Endothelial cell of umbilical vein (primary cell): ENCODE measurements at regions not wholly inside any gene's neighbourhood (a gene's known extent, or its start where the extent isn't known, plus 50 kb on each side); places are given as distances from the start of the nearest gene placed in this dataset.

Experiments used
- BruUV-seq: library from RNA; stranded (reverse); fragments of 400-500 nt; replicated peaks from 2 replicates; lab custom pipeline; 2021; lab: Mats Ljungman, UMichigan
- CTCF ChIA-PET: fragments of 300-600, 350-600 bp; sonication (Branson Sonifier 250); formaldehyde crosslinking; loops from one replicate; lab custom pipeline; 2021; ENCODE audit warnings: antibody characterized with exemption, inconsistent platforms; lab: Charles Lee
- POLR2A ChIA-PET: fragments of 300-600, 350-600 bp; sonication (Branson Sonifier 250); formaldehyde crosslinking; loops from one replicate; lab custom pipeline; 2021; ENCODE audit warnings: antibody characterized with exemption, inconsistent platforms; lab: Charles Lee
- DNase-seq: peaks from one replicate; pipeline ENCODE4 v3.0.0-alpha.2; 2011; ENCODE audit warnings: low read depth, low spot score
- FAIRE-seq: peaks from 2 replicates; lab custom pipeline; 2011; peaks lifted over from hg19 to GRCh38; lab: Jason Lieb, UNC
- H2AFZ ChIP-seq: 2 replicates; pipeline ENCODE4 v1.6.0; 2012; ENCODE audit warnings: low read depth, low read length, control low read depth, inconsistent platforms
- H3K27ac ChIP-seq: 2 replicates; pipeline ENCODE4 v1.5.1; 2011; ENCODE audit warnings: low read depth, mild to moderate bottlenecking, control low read depth, low read length, moderate library complexity; ENCODE audit not compliant: insufficient read depth
- H3K27me3 ChIP-seq, 2 experiments: 2 replicates each; pipeline versions ENCODE4 v1.6.0 to v1.6.1; 2011; ENCODE audit warnings: low read length in 2 of 2, mixed read lengths in 1 of 2; ENCODE audit not compliant: control insufficient read depth in 2 of 2, insufficient read depth in 2 of 2
- H3K36me3 ChIP-seq, 2 experiments: 2 replicates in 1 of 2; 3 replicates in 1 of 2; pipeline ENCODE4 v1.5.1; 2011; ENCODE audit warnings: low read length in 2 of 2, mild to moderate bottlenecking in 1 of 2, moderate library complexity in 1 of 2; ENCODE audit not compliant: control insufficient read depth in 2 of 2, insufficient read depth in 2 of 2; ENCODE audit errors: extremely low read depth in 1 of 2
- H3K4me1 ChIP-seq: 3 replicates; pipeline ENCODE4 v1.5.1; 2011; ENCODE audit warnings: mild to moderate bottlenecking, low read length; ENCODE audit not compliant: control insufficient read depth, insufficient read depth; ENCODE audit errors: extremely low read depth
- H3K4me2 ChIP-seq: 2 replicates; pipeline ENCODE4 v1.6.1; 2011; ENCODE audit warnings: low read length, control low read depth, mixed read lengths; ENCODE audit not compliant: insufficient read depth
- H3K4me3 ChIP-seq, 3 experiments: fragments of 200-600 bp in 1 of 3; sonication (generic), shearing (Covaris generic) in 1 of 3; replicated peaks in 1 of 3; 2 replicates each; pipeline ENCODE4 v1.5.1; 2011 to 2016; ENCODE audit warnings: control low read depth in 3 of 3, low read length in 3 of 3, mild to moderate bottlenecking in 2 of 3, inconsistent platforms in 1 of 3, low read depth in 1 of 3, moderate library complexity in 1 of 3; ENCODE audit not compliant: insufficient read depth in 1 of 3
- H3K79me2 ChIP-seq: 2 replicates; pipeline ENCODE4 v1.6.0; 2012; ENCODE audit warnings: low read length, inconsistent platforms; ENCODE audit not compliant: control insufficient read depth, insufficient read depth
- H3K9ac ChIP-seq: replicated peaks from 2 replicates; pipeline ENCODE3; 2011; ENCODE audit warnings: low read length, control low read depth; ENCODE audit not compliant: insufficient read depth; ENCODE audit errors: extremely low read depth
- H3K9me1 ChIP-seq: replicated peaks from 3 replicates; pipeline ENCODE4 v1.6.0; 2011; ENCODE audit warnings: mild to moderate bottlenecking, low read length; ENCODE audit not compliant: control insufficient read depth, insufficient read depth; ENCODE audit errors: extremely low read depth
- H3K9me3 ChIP-seq: replicated peaks from 2 replicates; pipeline ENCODE4 v1.5.1; 2012; ENCODE audit warnings: low read length, inconsistent platforms; ENCODE audit not compliant: control insufficient read depth, insufficient read depth
- H4K20me1 ChIP-seq: replicated peaks from 2 replicates; pipeline ENCODE3; 2011; ENCODE audit warnings: mild to moderate bottlenecking, low read length; ENCODE audit not compliant: control insufficient read depth, insufficient read depth; ENCODE audit errors: extremely low read depth
- EZH2 ChIP-seq: IDR thresholded peaks from 2 replicates; pipeline ENCODE4 v1.6.1; 2012; ENCODE audit warnings: borderline replicate concordance, low read depth, mild to moderate bottlenecking, moderate library complexity, low read length, inconsistent platforms; ENCODE audit not compliant: severe bottlenecking
- FOS ChIP-seq: IDR thresholded peaks from 2 replicates; pipeline ENCODE4 v1.6.1; 2011; ENCODE audit warnings: mild to moderate bottlenecking, low read length, moderate library complexity, borderline replicate concordance; ENCODE audit not compliant: insufficient read depth
- GATA2 ChIP-seq: IDR thresholded peaks from 2 replicates; pipeline ENCODE4 v1.7.0; 2011; ENCODE audit warnings: low read depth, mild to moderate bottlenecking, moderate library complexity, mixed read lengths, low read length; ENCODE audit not compliant: insufficient read length, insufficient read depth
- JUN ChIP-seq: IDR thresholded peaks from 2 replicates; pipeline ENCODE4 v1.6.1; 2011; ENCODE audit warnings: borderline replicate concordance, low read depth; ENCODE audit not compliant: insufficient read length, insufficient read depth
- MYC ChIP-seq: IDR thresholded peaks from one replicate; pipeline ENCODE4 v1.6.1; 2011; ENCODE audit warnings: mild to moderate bottlenecking, low read depth, low read length
- POLR2A ChIP-seq: IDR thresholded peaks from 2 replicates; pipeline ENCODE4 v1.6.1; 2012; ENCODE audit warnings: low read depth, mild to moderate bottlenecking, control low read depth, low read length
- POLR2AphosphoS5 ChIP-seq: IDR thresholded peaks from 2 replicates; pipeline ENCODE4 v1.6.1; 2012; ENCODE audit warnings: low read depth, mild to moderate bottlenecking, control low read depth, low read length, moderate library complexity; ENCODE audit not compliant: insufficient read depth
- dilution Hi-C: fragments of 300-500 bp; cut with MboI; formaldehyde crosslinking; loops from one replicate; pipeline ENCODE4 v1.15.0; 2019; ENCODE audit warnings: low sequenced_read_pairs; ENCODE audit not compliant: extremely low pct_ligation_motif_present
- intact Hi-C: fragments of 100-400 bp; cut with micrococcal nuclease; formaldehyde crosslinking; loops from one replicate; pipeline ENCODE4 v1.10.0; 2022
- TF ChIP-seq, protein P1 (sequence below), 2 donors: IDR thresholded peaks; 1 replicate in 1 of 2; 2 replicates in 1 of 2; pipeline ENCODE4 v1.5.1; 2011; ENCODE audit warnings: low read length in 2 of 2, mild to moderate bottlenecking in 2 of 2, moderate library complexity in 2 of 2, control low read depth in 1 of 2, inconsistent platforms in 1 of 2, low read depth in 1 of 2; ENCODE audit not compliant: insufficient read depth in 1 of 2; ENCODE audit errors: extremely low read depth in 1 of 2
- TF ChIP-seq, protein P2 (sequence below): IDR thresholded peaks from 2 replicates; pipeline ENCODE4 v1.6.1; 2011; ENCODE audit not compliant: insufficient read depth, insufficient read length

DNA sequence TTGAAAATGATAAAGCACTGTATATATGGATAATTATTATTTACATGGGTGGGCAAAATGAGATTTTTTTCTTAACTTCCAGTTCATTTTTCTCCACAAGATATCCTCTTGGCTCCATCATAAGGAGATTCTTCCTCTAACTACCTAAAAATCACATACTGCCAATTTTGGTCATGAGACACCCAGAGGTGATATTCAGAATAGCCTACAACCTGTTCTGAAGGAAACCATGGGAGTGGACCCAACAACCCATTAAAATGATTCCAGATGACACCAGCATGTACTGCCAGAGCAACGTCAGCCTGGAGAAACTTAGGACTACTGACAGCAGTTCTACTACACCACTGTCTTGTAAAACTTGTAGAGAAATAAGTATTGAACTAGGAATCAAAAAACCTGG is 136.3 kb upstream of the TMPO start:
- CTCF ChIA-PET = no interaction called here
- BruUV-seq = no TSS peak

More for the DNA sequence above, 136.3 kb upstream of the TMPO start:
- DNase-seq = no peak
- Histone ChIP-seq H3K4me3 (no peak overlapping the region), H3K36me3 (no peaks in the 10 kb centered on the region), H2AFZ (no peak overlapping the region), H3K79me2 (no peaks in the 10 kb centered on the region), H3K9me1 (no peaks in the 10 kb centered on the region), H3K27me3 (peaks cover 11 to 15% of the 10 kb centered on the region in 2 experiments), H3K27ac (no peak overlapping the region), H4K20me1 (no peaks in the 10 kb centered on the region), H3K9me3 (no peaks in the 10 kb centered on the region), H3K9ac (no peak overlapping the region), H3K4me2 (no peak overlapping the region), H3K4me1 (no peaks in the 10 kb centered on the region)
- FAIRE-seq = no peak
- intact Hi-C loops (loop anchor here (10.0 kb wide), 4 partner anchors 704 to 1804 kb away; no protein-coding TSS in a partner anchor), dilution Hi-C loops (no loop called here)
- TF ChIP-seq MYC (no peak), EZH2 (no peak), FOS (no peak), GATA2 (no peak), JUN (no peak), POLR2A (no peak), POLR2AphosphoS5 (no peak)
- TF ChIP-seq, protein P1, sequence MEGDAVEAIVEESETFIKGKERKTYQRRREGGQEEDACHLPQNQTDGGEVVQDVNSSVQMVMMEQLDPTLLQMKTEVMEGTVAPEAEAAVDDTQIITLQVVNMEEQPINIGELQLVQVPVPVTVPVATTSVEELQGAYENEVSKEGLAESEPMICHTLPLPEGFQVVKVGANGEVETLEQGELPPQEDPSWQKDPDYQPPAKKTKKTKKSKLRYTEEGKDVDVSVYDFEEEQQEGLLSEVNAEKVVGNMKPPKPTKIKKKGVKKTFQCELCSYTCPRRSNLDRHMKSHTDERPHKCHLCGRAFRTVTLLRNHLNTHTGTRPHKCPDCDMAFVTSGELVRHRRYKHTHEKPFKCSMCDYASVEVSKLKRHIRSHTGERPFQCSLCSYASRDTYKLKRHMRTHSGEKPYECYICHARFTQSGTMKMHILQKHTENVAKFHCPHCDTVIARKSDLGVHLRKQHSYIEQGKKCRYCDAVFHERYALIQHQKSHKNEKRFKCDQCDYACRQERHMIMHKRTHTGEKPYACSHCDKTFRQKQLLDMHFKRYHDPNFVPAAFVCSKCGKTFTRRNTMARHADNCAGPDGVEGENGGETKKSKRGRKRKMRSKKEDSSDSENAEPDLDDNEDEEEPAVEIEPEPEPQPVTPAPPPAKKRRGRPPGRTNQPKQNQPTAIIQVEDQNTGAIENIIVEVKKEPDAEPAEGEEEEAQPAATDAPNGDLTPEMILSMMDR (IDR thresholded peaks at IDR 0.05; ENCODE audit: extremely low read depth in 1 of 2, insufficient read depth in 1 of 2, low read depth in 1 of 2, low read length in 2 of 2) = no peak
- TF ChIP-seq, protein P2, sequence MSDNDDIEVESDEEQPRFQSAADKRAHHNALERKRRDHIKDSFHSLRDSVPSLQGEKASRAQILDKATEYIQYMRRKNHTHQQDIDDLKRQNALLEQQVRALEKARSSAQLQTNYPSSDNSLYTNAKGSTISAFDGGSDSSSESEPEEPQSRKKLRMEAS = no peak
- POLR2A ChIA-PET = no interaction called here
